ENCODE measurements at regions not wholly inside any gene's neighbourhood (a gene's known extent, or its start where the extent isn't known, plus 50 kb on each side); places are given as distances from the start of the nearest gene placed in this dataset.

GRCh38 chr6:14920276-14920675 is 325.6 kb upstream of the JARID2 start:
- no peak overlapping the region for H3K27ac ChIP-seq (ENCODE audit: insufficient read depth, low read length)
- no peak overlapping the region for H3K9ac ChIP-seq (ENCODE audit: insufficient read depth, low read length)
- TF ChIP-seq EZH2 (IDR thresholded peaks at IDR 0.05; ENCODE audit: low read length, missing control alignments) (no peak), CTCF (conservative IDR thresholded peaks at IDR 0.05 in 1 of 2, IDR thresholded peaks at IDR 0.05 in 1 of 2; ENCODE audit: low read depth in 1 of 2, low read length in 2 of 2) (no peak)

GRCh38 chr6:14921170-14921569 is 324.7 kb upstream of the JARID2 start:
- H3K27me3 ChIP-seq (ENCODE audit: control insufficient read depth, insufficient read depth, low read length), result no peaks in the 10 kb centered on the region
- no peaks in the 10 kb centered on the region for H4K20me1 ChIP-seq (ENCODE audit: control insufficient read depth, extremely low read depth, insufficient read depth, low read length)
- DNase-seq (ENCODE audit: low read depth in 2 of 2), result peak; percentile 63 to 73
- no peak overlapping the region for H2AFZ ChIP-seq (ENCODE audit: low read length)
- TF ChIP-seq CTCF (conservative IDR thresholded peaks at IDR 0.05 in 1 of 2, IDR thresholded peaks at IDR 0.05 in 1 of 2; ENCODE audit: low read depth in 1 of 2, low read length in 2 of 2), result no peak
- TF ChIP-seq EZH2 (IDR thresholded peaks at IDR 0.05; ENCODE audit: low read length, missing control alignments), result no peak
- no peak overlapping the region for H3K9ac ChIP-seq (ENCODE audit: insufficient read depth, low read length)
- no peak overlapping the region for H3K4me2 ChIP-seq (ENCODE audit: extremely low read depth, insufficient read depth, low read length)
- H3K4me3 ChIP-seq (replicated peaks in 1 of 4; ENCODE audit: control extremely low read depth in 1 of 4, insufficient read depth in 1 of 4, low read depth in 3 of 4, low read length in 4 of 4), result no peak overlapping the region
- no peaks in the 10 kb centered on the region for H3K36me3 ChIP-seq (ENCODE audit: control insufficient read depth, insufficient read depth, low read length)
- no peaks in the 10 kb centered on the region for H3K79me2 ChIP-seq (ENCODE audit: control insufficient read depth, insufficient read depth, low read length)
- no peaks in the 10 kb centered on the region for H3K9me3 ChIP-seq (ENCODE audit: control insufficient read depth, insufficient read depth, low read depth, low read length)
- no peaks in the 10 kb centered on the region for H3K4me1 ChIP-seq (ENCODE audit: control insufficient read depth, extremely low read depth, insufficient read depth, low read length)
- H3K27ac ChIP-seq (ENCODE audit: insufficient read depth, low read length), result no peak overlapping the region

More at GRCh38 chr6:14920276-14920675, 325.6 kb upstream of the JARID2 start:
- no peak overlapping the region for H3K4me3 ChIP-seq (replicated peaks in 1 of 4; ENCODE audit: control extremely low read depth in 1 of 4, insufficient read depth in 1 of 4, low read depth in 3 of 4, low read length in 4 of 4)
- H4K20me1 ChIP-seq (ENCODE audit: control insufficient read depth, extremely low read depth, insufficient read depth, low read length), result no peaks in the 10 kb centered on the region
- no peaks in the 10 kb centered on the region for H3K36me3 ChIP-seq (ENCODE audit: control insufficient read depth, insufficient read depth, low read length)
- no peaks in the 10 kb centered on the region for H3K79me2 ChIP-seq (ENCODE audit: control insufficient read depth, insufficient read depth, low read length)
- H3K4me2 ChIP-seq (ENCODE audit: extremely low read depth, insufficient read depth, low read length), result no peak overlapping the region
- no peak for DNase-seq (ENCODE audit: low read depth in 2 of 2)
- H3K27me3 ChIP-seq (ENCODE audit: control insufficient read depth, insufficient read depth, low read length), result no peaks in the 10 kb centered on the region
- H2AFZ ChIP-seq (ENCODE audit: low read length), result no peak overlapping the region
- no peaks in the 10 kb centered on the region for H3K4me1 ChIP-seq (ENCODE audit: control insufficient read depth, extremely low read depth, insufficient read depth, low read length)
- H3K9me3 ChIP-seq (ENCODE audit: control insufficient read depth, insufficient read depth, low read depth, low read length), result no peaks in the 10 kb centered on the region

- Histone ChIP-seq H3K4me3 (replicated peaks in 1 of 4; ENCODE audit: control extremely low read depth in 1 of 4, insufficient read depth in 1 of 4, low read depth in 3 of 4, low read length in 4 of 4) (no peak overlapping the region), H4K20me1 (ENCODE audit: control insufficient read depth, extremely low read depth, insufficient read depth, low read length) (no peaks in the 10 kb centered on the region), H3K27ac (ENCODE audit: insufficient read depth, low read length) (no peak overlapping the region), H3K9me3 (ENCODE audit: control insufficient read depth, insufficient read depth, low read depth, low read length) (no peaks in the 10 kb centered on the region), H3K4me2 (ENCODE audit: extremely low read depth, insufficient read depth, low read length) (no peak overlapping the region), H3K36me3 (ENCODE audit: control insufficient read depth, insufficient read depth, low read length) (no peaks in the 10 kb centered on the region), H2AFZ (ENCODE audit: low read length) (no peak overlapping the region), H3K27me3 (ENCODE audit: control insufficient read depth, insufficient read depth, low read length) (no peaks in the 10 kb centered on the region), H3K9ac (ENCODE audit: insufficient read depth, low read length) (no peak overlapping the region), H3K79me2 (ENCODE audit: control insufficient read depth, insufficient read depth, low read length) (no peaks in the 10 kb centered on the region), H3K4me1 (ENCODE audit: control insufficient read depth, extremely low read depth, insufficient read depth, low read length) (no peaks in the 10 kb centered on the region)
- TF ChIP-seq CTCF (conservative IDR thresholded peaks at IDR 0.05 in 1 of 2, IDR thresholded peaks at IDR 0.05 in 1 of 2; ENCODE audit: low read depth in 1 of 2, low read length in 2 of 2) (no peak), EZH2 (IDR thresholded peaks at IDR 0.05; ENCODE audit: low read length, missing control alignments) (no peak)
- peak; percentile 32 to 68 for DNase-seq (ENCODE audit: low read depth in 2 of 2)
Observed at GRCh38 chr6:14921878-14922671, 323.8 kb upstream of the JARID2 start.
